Tibial artery (tissue), 4 donors: ENCODE measurements at regions not wholly inside any gene's neighbourhood (a gene's known extent, or its start where the extent isn't known, plus 50 kb on each side); places are given as distances from the start of the nearest gene placed in this dataset.

Experiments
- DNase-seq, 2 donors: peaks; one replicate each; pipeline ENCODE4 v3.0.0-alpha.2; 2019
- H3K27ac ChIP-seq, 2 donors: fragments of 200-600 bp; sonication (generic) in 1 of 2; 1 replicate in 1 of 2; 2 replicates in 1 of 2; pipeline ENCODE4 v1.5.1; 2018 to 2019; ENCODE audit warnings: mild to moderate bottlenecking in 1 of 2
- H3K27me3 ChIP-seq, 2 donors: fragments of 200-600 bp; sonication (generic) in 1 of 2; one replicate each; pipeline versions ENCODE4 v1.5.1 to v1.6.0; 2016 to 2019
- H3K36me3 ChIP-seq, 3 donors: fragments of 200-600 bp; sonication (generic) in 2 of 3; one replicate each; pipeline ENCODE4 v1.5.1; 2016 to 2019; ENCODE audit warnings: mild to moderate bottlenecking in 2 of 3
- H3K4me1 ChIP-seq, 4 donors: fragments of 200-600 bp; sonication (generic) in 2 of 4; 1 replicate in 3 of 4; 2 replicates in 1 of 4; pipeline ENCODE4 v1.5.1; 2016 to 2019
- H3K4me3 ChIP-seq, 2 donors: fragments of 200-600 bp; sonication (generic) in 1 of 2; 1 replicate in 1 of 2; 2 replicates in 1 of 2; pipeline ENCODE4 v1.5.1; 2018 to 2019; ENCODE audit warnings: mild to moderate bottlenecking in 2 of 2
- H3K9me3 ChIP-seq, 3 donors: fragments of 200-600 bp; sonication (generic) in 1 of 3; one replicate each; pipeline ENCODE4 v1.5.1; 2016 to 2019
- CTCF ChIP-seq, 2 experiments: fragments of 200-600 bp in 1 of 2; fragments of 450-650 bp in 1 of 2; IDR thresholded peaks; one replicate each; pipeline ENCODE4 v1.5.1; 2017 to 2019; ENCODE audit warnings: antibody characterized with exemption in 2 of 2, mild to moderate bottlenecking in 1 of 2, moderate library complexity in 1 of 2
- intact Hi-C: fragments of 100-400 bp; cut with DNase I; formaldehyde crosslinking; loops from one replicate; pipeline ENCODE4 v1.15.0; 2023; ENCODE audit warnings: low total_unique reads

GRCh38 chr4:140256941-140257340 is 103.0 kb upstream of the MAML3 start:
- no peak overlapping the region for H3K27ac ChIP-seq
- no peaks in the 10 kb centered on the region for H3K36me3 ChIP-seq
- no peaks in the 10 kb centered on the region for H3K27me3 ChIP-seq
- intact Hi-C loops, result loop anchor here (10.0 kb wide), 3 partner anchors 68 to 602 kb away; no protein-coding TSS in a partner anchor
- no peak for TF ChIP-seq CTCF (IDR thresholded peaks at IDR 0.05)
- H3K9me3 ChIP-seq, result no peaks in the 10 kb centered on the region
- H3K4me1 ChIP-seq, result peaks cover 0 to 15% (median 9%) of the 10 kb centered on the region in 4 donors
- DNase-seq, result no peak
- no peak overlapping the region for H3K4me3 ChIP-seq

GRCh38 chr4:140256335-140256734 is 102.4 kb upstream of the MAML3 start:
- Histone ChIP-seq H3K9me3 (no peaks in the 10 kb centered on the region), H3K27me3 (no peaks in the 10 kb centered on the region), H3K4me3 (no peak overlapping the region), H3K4me1 (peaks cover 0 to 15% (median 9%) of the 10 kb centered on the region in 4 donors), H3K36me3 (no peaks in the 10 kb centered on the region), H3K27ac (no peak overlapping the region)
- no peak for DNase-seq
- TF ChIP-seq CTCF (IDR thresholded peaks at IDR 0.05), result no peak
- intact Hi-C loops, result loop anchor here (10.0 kb wide), 3 partner anchors 68 to 602 kb away; no protein-coding TSS in a partner anchor

GRCh38 chr4:140255927-140256326 is 101.9 kb upstream of the MAML3 start:
- no peak overlapping the region for H3K27ac ChIP-seq
- H3K9me3 ChIP-seq, result no peaks in the 10 kb centered on the region
- DNase-seq, result no peak
- no peak for TF ChIP-seq CTCF (IDR thresholded peaks at IDR 0.05)
- no peaks in the 10 kb centered on the region for H3K27me3 ChIP-seq
- intact Hi-C loops, result loop anchor here (10.0 kb wide), 3 partner anchors 69 to 601 kb away; no protein-coding TSS in a partner anchor
- no peaks in the 10 kb centered on the region for H3K36me3 ChIP-seq
- no peak overlapping the region for H3K4me3 ChIP-seq
- peaks cover 0 to 15% (median 9%) of the 10 kb centered on the region in 4 donors for H3K4me1 ChIP-seq

GRCh38 chr4:140255467-140255866 is 101.5 kb upstream of the MAML3 start:
- Histone ChIP-seq H3K27ac (no peak overlapping the region), H3K36me3 (no peaks in the 10 kb centered on the region), H3K9me3 (no peaks in the 10 kb centered on the region), H3K4me1 (peaks cover 0 to 15% (median 9%) of the 10 kb centered on the region in 4 donors), H3K27me3 (no peaks in the 10 kb centered on the region), H3K4me3 (no peak overlapping the region)
- intact Hi-C loops, result loop anchor here (10.0 kb wide), 3 partner anchors 69 to 601 kb away; no protein-coding TSS in a partner anchor
- no peak for TF ChIP-seq CTCF (IDR thresholded peaks at IDR 0.05)
- no peak for DNase-seq

GRCh38 chr4:140254651-140255299 is 100.8 kb upstream of the MAML3 start:
- Histone ChIP-seq H3K4me1 (peaks cover 0 to 15% (median 6%) of the 10 kb centered on the region in 4 donors), H3K9me3 (no peaks in the 10 kb centered on the region), H3K27me3 (no peaks in the 10 kb centered on the region), H3K4me3 (no peak overlapping the region), H3K36me3 (no peaks in the 10 kb centered on the region), H3K27ac (no peak overlapping the region)
- intact Hi-C loops, result loop anchor here (5.0 to 10.0 kb wide), 4 partner anchors 70 to 600 kb away; no protein-coding TSS in a partner anchor
- TF ChIP-seq CTCF (IDR thresholded peaks at IDR 0.05), result no peak
- DNase-seq, result no peak
